ENCODE measurements at regions not wholly inside any gene's neighbourhood (a gene's known extent, or its start where the extent isn't known, plus 50 kb on each side); places are given as distances from the start of the nearest gene placed in this dataset.
A peak's percentile ranks its signal among the peaks of the same experiment; 100 is the strongest.

GRCh38 chr15:94002041-94002440, 229.3 kb upstream of the MCTP2 start:
- no peaks in the 10 kb centered on the region for H3K36me3 Mint-ChIP-seq
- H3K27ac Mint-ChIP-seq = no peak overlapping the region
- ChIA-PET CTCF (no interaction called here), POLR2A (no interaction called here)
- DNase-seq = no peak
- peaks cover 0 to 5% of the 10 kb centered on the region in 2 donors for H3K27me3 Mint-ChIP-seq
- Histone ChIP-seq H3K4me3 (ENCODE audit: control insufficient read depth in 1 of 2, extremely low read depth in 1 of 2, low read length in 1 of 2) (no peak overlapping the region), H3K9me3 (no peaks in the 10 kb centered on the region), H3K27me3 (replicated peaks in 1 of 2; ENCODE audit: control insufficient read depth in 2 of 2, extremely low read depth in 1 of 2, insufficient read depth in 2 of 2, low read length in 1 of 2) (no peaks in the 10 kb centered on the region), H3K27ac (ENCODE audit: low read length) (no peak overlapping the region), H3K36me3 (ENCODE audit: control insufficient read depth in 2 of 2, extremely low read depth in 1 of 2, insufficient read depth in 1 of 2, low read length in 1 of 2) (no peaks in the 10 kb centered on the region), H3K4me1 (ENCODE audit: control insufficient read depth in 1 of 2, extremely low read depth in 1 of 2, insufficient read depth in 2 of 2, low read length in 2 of 2) (no peaks in the 10 kb centered on the region)
- H3K9me3 Mint-ChIP-seq = no peaks in the 10 kb centered on the region
- H3K4me1 Mint-ChIP-seq = no peaks in the 10 kb centered on the region
- no CpG with 5 or more reads among the region's 3 CpGs for WGBS (ENCODE audit: insufficient coverage)
- no peak for ATAC-seq (replicated peaks in 1 of 4)
- H3K4me3 Mint-ChIP-seq = no peak overlapping the region

GRCh38 chr15:94001255-94001801, 230.0 kb upstream of the MCTP2 start:
- H3K36me3 Mint-ChIP-seq = no peaks in the 10 kb centered on the region

DNA sequence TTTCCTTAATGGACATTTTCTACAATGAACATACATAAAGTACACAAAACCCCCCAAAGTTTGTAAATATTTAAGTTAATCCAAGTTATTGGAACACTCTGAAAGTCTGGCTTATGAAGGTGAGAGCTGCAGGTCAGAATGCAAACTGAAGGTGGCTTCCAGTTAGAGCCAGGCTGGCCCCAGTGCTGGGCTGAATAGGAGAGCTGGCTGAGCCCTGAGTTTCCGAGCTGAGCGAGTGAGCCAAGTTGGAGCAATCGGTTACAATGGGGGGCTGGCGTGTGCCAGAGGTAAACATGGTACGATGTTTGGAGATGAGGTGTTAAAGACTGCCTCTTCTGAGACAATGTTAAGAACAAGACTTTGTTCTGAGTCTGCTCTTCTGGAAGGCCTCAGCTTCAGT, 230.8 kb upstream of the MCTP2 start:
- Histone ChIP-seq H3K9me3 (no peaks in the 10 kb centered on the region), H3K4me3 (ENCODE audit: control insufficient read depth in 1 of 2, extremely low read depth in 1 of 2, low read length in 1 of 2) (no peak overlapping the region), H3K4me1 (ENCODE audit: control insufficient read depth in 1 of 2, extremely low read depth in 1 of 2, insufficient read depth in 2 of 2, low read length in 2 of 2) (no peaks in the 10 kb centered on the region), H3K36me3 (ENCODE audit: control insufficient read depth in 2 of 2, extremely low read depth in 1 of 2, insufficient read depth in 1 of 2, low read length in 1 of 2) (no peaks in the 10 kb centered on the region), H3K27me3 (replicated peaks in 1 of 2; ENCODE audit: control insufficient read depth in 2 of 2, extremely low read depth in 1 of 2, insufficient read depth in 2 of 2, low read length in 1 of 2) (no peaks in the 10 kb centered on the region), H3K27ac (ENCODE audit: low read length) (no peak overlapping the region)
- Mint-ChIP-seq H3K36me3 (no peaks in the 10 kb centered on the region), H3K4me1 (no peaks in the 10 kb centered on the region), H3K9me3 (no peaks in the 10 kb centered on the region), H3K27ac (no peak overlapping the region), H3K27me3 (peaks cover 0 to 5% of the 10 kb centered on the region in 2 donors), H3K4me3 (no peak overlapping the region)
- 85% methylated on average over 5 of the region's 5 CpGs for WGBS (ENCODE audit: insufficient coverage)
- no peak for DNase-seq
- ATAC-seq (replicated peaks in 1 of 4) = no peak
- POLR2A ChIA-PET = no interaction called here
- CTCF ChIA-PET = interaction anchor here in 1 of 2 donors (0.5 kb wide), 1 partner anchor 1191 kb away, joined by 4 read pairs; no protein-coding TSS in a partner anchor

More at GRCh38 chr15:94001255-94001801, 230.0 kb upstream of the MCTP2 start:
- H3K4me3 Mint-ChIP-seq = no peak overlapping the region
- DNase-seq = no peak
- peaks cover 0 to 5% of the 10 kb centered on the region in 2 donors for H3K27me3 Mint-ChIP-seq
- Histone ChIP-seq H3K4me3 (ENCODE audit: control insufficient read depth in 1 of 2, extremely low read depth in 1 of 2, low read length in 1 of 2) (no peak overlapping the region), H3K27ac (ENCODE audit: low read length) (no peak overlapping the region), H3K36me3 (ENCODE audit: control insufficient read depth in 2 of 2, extremely low read depth in 1 of 2, insufficient read depth in 1 of 2, low read length in 1 of 2) (no peaks in the 10 kb centered on the region), H3K27me3 (replicated peaks in 1 of 2; ENCODE audit: control insufficient read depth in 2 of 2, extremely low read depth in 1 of 2, insufficient read depth in 2 of 2, low read length in 1 of 2) (no peaks in the 10 kb centered on the region), H3K9me3 (no peaks in the 10 kb centered on the region), H3K4me1 (ENCODE audit: control insufficient read depth in 1 of 2, extremely low read depth in 1 of 2, insufficient read depth in 2 of 2, low read length in 2 of 2) (no peaks in the 10 kb centered on the region)
- WGBS (ENCODE audit: insufficient coverage) = no CpG with 5 or more reads among the region's 3 CpGs
- H3K9me3 Mint-ChIP-seq = no peaks in the 10 kb centered on the region
- ChIA-PET CTCF (interaction anchor here in 1 of 2 donors (0.5 kb wide), 1 partner anchor 1192 kb away, joined by 4 read pairs; no protein-coding TSS in a partner anchor), POLR2A (no interaction called here)
- no peak for ATAC-seq (replicated peaks in 1 of 4)
- H3K4me1 Mint-ChIP-seq = no peaks in the 10 kb centered on the region
- H3K27ac Mint-ChIP-seq = no peak overlapping the region

DNA sequence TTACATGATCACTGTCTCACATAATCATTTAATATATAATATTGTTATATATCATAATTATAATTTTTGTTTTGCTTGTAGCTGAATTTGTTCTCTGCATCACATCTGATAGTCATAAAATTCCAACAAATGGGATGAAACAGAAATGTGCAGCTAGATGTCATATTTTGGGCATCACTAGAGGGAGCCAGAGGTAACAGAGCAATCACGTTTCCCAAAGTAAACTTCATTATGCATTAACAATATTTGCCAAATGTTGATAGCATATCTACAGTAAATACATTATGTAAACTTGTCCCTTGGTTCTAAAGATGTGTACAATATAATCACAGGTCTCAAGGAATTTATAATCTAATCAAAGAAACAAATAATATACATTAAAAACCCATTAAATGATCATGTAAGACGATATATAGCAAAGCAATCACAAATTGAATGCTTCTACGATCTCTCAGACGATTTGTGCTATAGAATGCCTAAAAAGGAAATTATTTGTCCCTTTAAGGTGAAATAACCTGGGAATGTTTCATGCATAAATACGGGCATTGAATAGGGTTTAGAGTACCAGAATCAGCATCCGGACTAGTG, 234.2 kb upstream of the MCTP2 start:
- H3K27ac Mint-ChIP-seq = no peak overlapping the region

GRCh38 chr15:93989440-93989998, 241.8 kb upstream of the MCTP2 start:
- H3K36me3 Mint-ChIP-seq = no peaks in the 10 kb centered on the region
- POLR2A ChIA-PET = no interaction called here
- H3K4me3 Mint-ChIP-seq = no peak overlapping the region
- ATAC-seq (replicated peaks in 1 of 4) (no peak), DNase-seq (no peak)
- H3K9me3 Mint-ChIP-seq = no peaks in the 10 kb centered on the region
- Histone ChIP-seq H3K4me3 (ENCODE audit: control insufficient read depth in 1 of 2, extremely low read depth in 1 of 2, low read length in 1 of 2) (no peak overlapping the region), H3K36me3 (ENCODE audit: control insufficient read depth in 2 of 2, extremely low read depth in 1 of 2, insufficient read depth in 1 of 2, low read length in 1 of 2) (no peaks in the 10 kb centered on the region), H3K4me1 (ENCODE audit: control insufficient read depth in 1 of 2, extremely low read depth in 1 of 2, insufficient read depth in 2 of 2, low read length in 2 of 2) (peaks cover 0 to 23% of the 10 kb centered on the region in 2 experiments), H3K27me3 (replicated peaks in 1 of 2; ENCODE audit: control insufficient read depth in 2 of 2, extremely low read depth in 1 of 2, insufficient read depth in 2 of 2, low read length in 1 of 2) (no peaks in the 10 kb centered on the region), H3K9me3 (no peaks in the 10 kb centered on the region), H3K27ac (ENCODE audit: low read length) (no peak overlapping the region)
- 75% methylated on average over 3 of the region's 4 CpGs for WGBS (ENCODE audit: insufficient coverage)
- peaks cover 8 to 23% (median 18%) of the 10 kb centered on the region in 3 donors for H3K4me1 Mint-ChIP-seq
- no peak overlapping the region for H3K27ac Mint-ChIP-seq
- CTCF ChIA-PET = no interaction called here
- peaks cover 0 to 1% of the 10 kb centered on the region in 2 donors for H3K27me3 Mint-ChIP-seq

More for the DNA sequence above, 234.2 kb upstream of the MCTP2 start:
- POLR2A ChIA-PET = no interaction called here
- Histone ChIP-seq H3K9me3 (no peaks in the 10 kb centered on the region), H3K4me1 (ENCODE audit: control insufficient read depth in 1 of 2, extremely low read depth in 1 of 2, insufficient read depth in 2 of 2, low read length in 2 of 2) (no peaks in the 10 kb centered on the region), H3K27ac (ENCODE audit: low read length) (no peak overlapping the region), H3K27me3 (replicated peaks in 1 of 2; ENCODE audit: control insufficient read depth in 2 of 2, extremely low read depth in 1 of 2, insufficient read depth in 2 of 2, low read length in 1 of 2) (no peaks in the 10 kb centered on the region), H3K4me3 (ENCODE audit: control insufficient read depth in 1 of 2, extremely low read depth in 1 of 2, low read length in 1 of 2) (no peak overlapping the region), H3K36me3 (ENCODE audit: control insufficient read depth in 2 of 2, extremely low read depth in 1 of 2, insufficient read depth in 1 of 2, low read length in 1 of 2) (no peaks in the 10 kb centered on the region)
- DNase-seq = peak in 1 of 35 experiments; percentile 18
- WGBS (ENCODE audit: insufficient coverage) = no CpG with 5 or more reads among the region's 6 CpGs
- Mint-ChIP-seq H3K4me3 (no peak overlapping the region), H3K4me1 (no peaks in the 10 kb centered on the region), H3K27me3 (peaks cover 0 to 5% of the 10 kb centered on the region in 2 donors), H3K9me3 (no peaks in the 10 kb centered on the region), H3K36me3 (no peaks in the 10 kb centered on the region)
- no peak for ATAC-seq (replicated peaks in 1 of 4)
- CTCF ChIA-PET = interaction anchor here in 1 of 2 donors (0.9 to 1.4 kb wide), 3 partner anchors 12 to 123 kb away, joined by 3 to 6 read pairs (median 3); no protein-coding TSS in a partner anchor

DNA sequence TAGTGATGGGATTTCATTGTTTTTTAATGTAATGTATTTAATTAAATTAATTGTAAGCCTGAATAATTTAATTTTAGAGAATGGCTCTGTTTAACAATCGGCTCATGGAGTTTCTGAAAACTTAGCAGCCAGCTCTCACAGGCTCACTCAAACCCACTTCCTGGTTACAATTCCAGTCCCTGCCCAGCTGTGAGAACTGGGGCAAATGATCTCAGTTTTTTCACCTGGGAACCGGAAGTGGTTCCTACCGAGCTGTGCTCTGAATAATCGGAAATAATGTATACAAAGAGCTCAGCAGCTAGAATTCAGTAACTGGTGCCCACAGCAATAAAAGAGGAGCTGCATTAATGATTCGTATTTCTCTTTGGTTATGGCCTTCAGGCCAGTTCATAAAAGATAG, 244.3 kb upstream of the MCTP2 start:
- peaks cover 8 to 23% (median 18%) of the 10 kb centered on the region in 3 donors for H3K4me1 Mint-ChIP-seq
- Histone ChIP-seq H3K36me3 (ENCODE audit: control insufficient read depth in 2 of 2, extremely low read depth in 1 of 2, insufficient read depth in 1 of 2, low read length in 1 of 2) (no peaks in the 10 kb centered on the region), H3K27me3 (replicated peaks in 1 of 2; ENCODE audit: control insufficient read depth in 2 of 2, extremely low read depth in 1 of 2, insufficient read depth in 2 of 2, low read length in 1 of 2) (no peaks in the 10 kb centered on the region), H3K4me1 (ENCODE audit: control insufficient read depth in 1 of 2, extremely low read depth in 1 of 2, insufficient read depth in 2 of 2, low read length in 2 of 2) (peaks cover 0 to 23% of the 10 kb centered on the region in 2 experiments), H3K27ac (ENCODE audit: low read length) (peak overlapping the region; percentile 45), H3K4me3 (ENCODE audit: control insufficient read depth in 1 of 2, extremely low read depth in 1 of 2, low read length in 1 of 2) (no peak overlapping the region), H3K9me3 (no peaks in the 10 kb centered on the region)
- no peak overlapping the region for H3K4me3 Mint-ChIP-seq
- no peaks in the 10 kb centered on the region for H3K36me3 Mint-ChIP-seq
- H3K27me3 Mint-ChIP-seq = peaks cover 0 to 1% of the 10 kb centered on the region in 2 donors
- no peak overlapping the region for H3K27ac Mint-ChIP-seq
- ATAC-seq (replicated peaks in 1 of 4) = peak; percentile 30 to 68 (median 44)
- no peaks in the 10 kb centered on the region for H3K9me3 Mint-ChIP-seq
- DNase-seq = peak in 31 of 35 experiments; percentile 0 to 65 (median 32)
- ChIA-PET CTCF (no interaction called here), POLR2A (no interaction called here)
- 0% methylated on average over 1 of the region's 5 CpGs for WGBS (ENCODE audit: insufficient coverage)

Measured in T-cell (primary cell).